ENCODE measurements at regions not wholly inside any gene's neighbourhood (a gene's known extent, or its start where the extent isn't known, plus 50 kb on each side); places are given as distances from the start of the nearest gene placed in this dataset.

GRCh38 chr1:45265244-45265643 is 58.8 kb upstream of the ZSWIM5 start (continued):
- TF ChIP-seq PREB (CRISPR knock-in tag; IDR thresholded peaks at IDR 0.05) (no peak), CBX2 (IDR thresholded peaks at IDR 0.05; ENCODE audit: insufficient read depth, low read length, poor library complexity, severe bottlenecking) (no peak), TCF3 (CRISPR knock-in tag; IDR thresholded peaks at IDR 0.05) (peak; percentile 42; the same call in 1 of the 2 replicates), CBFA2T2 (conservative IDR thresholded peaks at IDR 0.05) (peak; percentile 24; the same call in 1 of the 2 replicates), JUNB (CRISPR knock-in tag; conservative IDR thresholded peaks at IDR 0.05) (no peak)

GRCh38 chr1:45266151-45266801 is 59.9 kb upstream of the ZSWIM5 start:
- no TSS peak for BruUV-seq (replicated peaks)
- POLR2A ChIA-PET = interaction anchor here (0.6 to 2.7 kb wide), 14 partner anchors 10 to 447 kb away, joined by 3 to 11 read pairs (median 4); partner anchors contain the start of genes MUTYH, TOE1 and UROD
- Histone ChIP-seq H3K4me1 (replicated peaks in 1 of 2; ENCODE audit: control insufficient read depth in 2 of 2, insufficient read depth in 2 of 2, low read length in 2 of 2) (peaks cover 8 to 27% of the 10 kb centered on the region in 2 experiments), H3K36me3 (ENCODE audit: control insufficient read depth, insufficient read depth, low read length) (no peaks in the 10 kb centered on the region), H3K27me3 (ENCODE audit: control insufficient read depth in 2 of 2, insufficient read depth in 2 of 2, low read length in 2 of 2) (peaks cover 0 to 12% of the 10 kb centered on the region in 2 experiments; a peak in 1 of 5 replicates), H3K79me2 (ENCODE audit: control insufficient read depth, insufficient read depth, low read length) (no peaks in the 10 kb centered on the region), H3K9me3 (replicated peaks; ENCODE audit: control insufficient read depth, insufficient read depth, low read depth, low read length) (no peaks in the 10 kb centered on the region), H3K9me1 (ENCODE audit: control insufficient read depth, insufficient read depth, low read length) (no peaks in the 10 kb centered on the region), H3K4me3 (peak overlapping the region; percentile 8; the same call in 1 of the 2 replicates), H3K4me2 (ENCODE audit: insufficient read depth, low read length) (peak overlapping the region; percentile 81), H2AFZ (ENCODE audit: low read depth, low read length) (peak overlapping the region; percentile 90), H4K20me1 (replicated peaks; ENCODE audit: control insufficient read depth, insufficient read depth, low read length) (no peaks in the 10 kb centered on the region), H3K9ac (ENCODE audit: insufficient read depth in 1 of 2, low read depth in 2 of 2, low read length in 2 of 2) (peak overlapping the region; percentile 58 to 79), H3K27ac (ENCODE audit: extremely low read depth, low read depth, low read length) (peak overlapping the region; percentile 71)
- DNase-seq (ENCODE audit: extremely low read depth in 1 of 4, low spot score in 3 of 4) (peak in 3 of 4 experiments; percentile 17 to 89 (median 44)), FAIRE-seq (peak; percentile 91), ATAC-seq (peak; percentile 92)
- WGBS (ENCODE audit: insufficient coverage, low coverage, missing lambda C conversion rate) = 0% methylated on average over 7 of the region's 7 CpGs
- intact Hi-C loops (cut with micrococcal nuclease) (no loop called here), in situ Hi-C loops (cut with MboI) (no loop called here)
- CTCF ChIA-PET (ENCODE audit: low intra/inter-chr PET ratio) = no interaction called here
- TF ChIP-seq ZNF717 (CRISPR knock-in tag; IDR thresholded peaks at IDR 0.05) = no peak
- peak; percentile 31; the same call in 1 of the 2 replicates for TF ChIP-seq PHF8 (IDR thresholded peaks at IDR 0.05; ENCODE audit: borderline replicate concordance, low read length)
- no peak for TF ChIP-seq CC2D1A (IDR thresholded peaks at IDR 0.05)
- TF ChIP-seq CREBBP (IDR thresholded peaks at IDR 0.05; ENCODE audit: low read depth, low read length) = no peak
- TF ChIP-seq ZNF277 (CRISPR knock-in tag; IDR thresholded peaks at IDR 0.05; ENCODE audit: borderline replicate concordance) = no peak
- TF ChIP-seq THRB (CRISPR knock-in tag; conservative IDR thresholded peaks at IDR 0.05) = peak; percentile 83; the same call in 1 of the 2 replicates
- TF ChIP-seq THAP7 (CRISPR knock-in tag; IDR thresholded peaks at IDR 0.05) = no peak
- TF ChIP-seq POU5F1 (IDR thresholded peaks at IDR 0.05; ENCODE audit: borderline replicate concordance, low read depth, low read length, partially characterized antibody) = no peak
- TF ChIP-seq KAT2B (IDR thresholded peaks at IDR 0.05; ENCODE audit: low read depth, low read length) = no peak
- TF ChIP-seq BRF1 (IDR thresholded peaks at IDR 0.05; ENCODE audit: borderline replicate concordance, extremely low read depth, insufficient read length) = no peak
- TF ChIP-seq ZNF511 (CRISPR knock-in tag; IDR thresholded peaks at IDR 0.05) = no peak

Data from K562 (cell line).